ENCODE measurements at regions not wholly inside any gene's neighbourhood (a gene's known extent, or its start where the extent isn't known, plus 50 kb on each side); places are given as distances from the start of the nearest gene placed in this dataset.

DNA sequence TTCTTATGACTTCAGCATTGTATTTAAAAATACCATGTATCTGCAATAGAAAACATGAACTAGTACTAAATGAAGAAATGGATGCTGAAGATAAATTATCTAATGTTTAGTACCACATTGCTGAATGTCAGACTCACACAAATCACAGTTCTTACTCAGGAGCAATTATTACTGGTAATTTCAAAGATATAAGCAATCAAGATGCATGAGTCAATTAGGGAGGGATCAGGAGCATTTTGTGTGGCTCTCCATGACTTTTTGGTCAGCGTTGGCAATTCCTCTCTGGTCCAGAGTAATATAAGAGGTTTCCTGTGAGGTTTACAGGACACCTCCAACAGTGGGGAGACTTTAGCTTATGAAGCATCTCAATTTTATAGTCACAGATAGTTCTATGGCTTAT, 167.0 kb upstream of the PCDH7 start:
- TF ChIP-seq SUZ12 (IDR thresholded peaks at IDR 0.05; ENCODE audit: extremely low read depth, insufficient read depth, insufficient read length) (no peak), ZNF274 (IDR thresholded peaks at IDR 0.05; ENCODE audit: low read depth, low read length) (no peak)
